ENCODE measurements at regions not wholly inside any gene's neighbourhood (a gene's known extent, or its start where the extent isn't known, plus 50 kb on each side); places are given as distances from the start of the nearest gene placed in this dataset.
"Not testable (repeated sequence)": the region's sequence is repeated elsewhere in the genome, so short reads cannot be mapped to it uniquely, and the experiment has no call there.

DNA sequence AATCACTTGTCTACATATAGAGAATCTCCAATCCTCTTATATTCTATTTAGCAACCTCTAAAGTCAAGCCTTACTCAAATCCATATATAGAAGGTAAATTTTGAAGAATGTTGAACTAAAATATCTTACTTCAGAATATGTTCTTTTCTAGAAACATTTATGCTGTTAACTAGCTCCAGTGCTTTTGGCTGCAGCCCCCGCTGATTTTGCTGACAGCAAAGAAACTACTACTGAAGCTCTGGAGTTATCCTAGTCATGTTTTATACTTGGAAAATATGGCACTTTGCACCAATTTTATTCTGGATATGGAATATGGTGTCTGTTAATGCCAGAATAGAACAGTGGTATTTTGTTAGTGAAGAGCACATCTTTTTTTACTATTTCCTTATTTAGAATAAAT lies 212.4 kb upstream of the FSIP2 start:
- no peak for DNase-seq

DNA sequence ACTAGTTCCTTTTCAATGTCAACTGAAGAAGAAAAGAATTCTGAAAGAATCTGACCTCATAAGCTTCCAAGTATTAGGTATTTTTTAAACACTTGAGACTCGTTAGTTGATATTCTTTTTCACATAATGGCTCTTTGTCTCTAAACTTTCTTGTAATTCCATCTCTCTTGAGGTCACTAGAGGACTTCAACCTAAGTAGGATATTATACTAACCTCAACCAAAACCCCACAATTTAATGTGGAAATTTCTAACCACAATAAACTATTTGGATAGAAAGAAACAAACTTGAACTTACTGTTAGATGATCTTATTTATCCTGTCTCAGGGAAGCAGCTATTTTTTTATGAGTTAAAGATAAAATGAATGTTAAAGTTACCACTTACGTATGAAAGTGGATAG lies 206.9 kb upstream of the FSIP2 start:
- no peak for DNase-seq

GRCh38 chr2:185537689-185538088 lies 200.9 kb upstream of the FSIP2 start:
- no peak for DNase-seq

DNA sequence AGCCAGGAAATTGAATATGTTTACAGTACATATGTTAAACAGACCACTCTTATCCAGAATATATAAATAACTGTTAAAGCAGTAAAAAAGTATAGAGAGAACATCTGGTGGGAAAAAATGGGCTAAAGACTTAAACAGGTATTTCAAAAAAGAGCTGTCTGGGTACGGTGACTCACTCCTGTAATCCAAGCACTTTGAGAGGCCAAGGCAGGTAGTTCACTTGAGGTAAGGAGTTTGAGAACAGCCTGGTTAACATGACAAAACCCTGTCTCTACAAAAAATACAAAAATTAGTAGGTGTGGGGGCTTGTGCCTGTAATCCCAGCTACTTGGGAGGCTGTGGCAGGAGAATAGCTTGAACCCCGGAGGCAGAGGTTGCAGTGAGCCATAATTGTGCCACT lies 171.4 kb upstream of the FSIP2 start:
- DNase-seq = no peak

DNA sequence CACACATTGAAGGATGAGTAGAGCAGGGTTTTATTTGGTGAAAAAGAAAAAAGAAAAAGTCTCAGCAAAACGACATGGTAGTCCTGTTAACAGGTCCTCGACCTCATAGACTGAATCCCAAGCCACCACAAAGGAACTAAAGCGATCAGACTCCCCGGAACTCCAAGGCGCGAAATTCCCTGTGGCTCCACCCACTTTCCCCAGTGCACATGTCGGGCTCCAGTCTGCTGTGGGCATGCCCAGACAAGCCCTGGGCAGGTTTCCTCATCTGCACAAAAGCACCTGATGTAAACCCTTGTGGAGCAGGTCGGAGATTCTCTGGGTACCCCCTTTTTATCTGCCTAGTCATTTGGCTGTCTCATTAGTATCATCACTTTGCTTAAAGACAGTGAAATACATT lies 170.7 kb upstream of the FSIP2 start:
- peak in 1 of 3 experiments; percentile 15 for DNase-seq

GRCh38 chr2:185578322-185578721 lies 160.3 kb upstream of the FSIP2 start:
- DNase-seq = peak in 1 of 3 experiments; percentile 11

GRCh38 chr2:185583058-185583816 lies 155.4 kb upstream of the FSIP2 start:
- no peak for DNase-seq

GRCh38 chr2:185585165-185585564 lies 153.4 kb upstream of the FSIP2 start:
- DNase-seq = not testable (repeated sequence)

- not testable (repeated sequence) for DNase-seq
Measured at GRCh38 chr2:185591276-185591675, 147.3 kb upstream of the FSIP2 start.

- no peak for DNase-seq
Measured at GRCh38 chr2:185607945-185608344, 130.7 kb upstream of the FSIP2 start.

DNA sequence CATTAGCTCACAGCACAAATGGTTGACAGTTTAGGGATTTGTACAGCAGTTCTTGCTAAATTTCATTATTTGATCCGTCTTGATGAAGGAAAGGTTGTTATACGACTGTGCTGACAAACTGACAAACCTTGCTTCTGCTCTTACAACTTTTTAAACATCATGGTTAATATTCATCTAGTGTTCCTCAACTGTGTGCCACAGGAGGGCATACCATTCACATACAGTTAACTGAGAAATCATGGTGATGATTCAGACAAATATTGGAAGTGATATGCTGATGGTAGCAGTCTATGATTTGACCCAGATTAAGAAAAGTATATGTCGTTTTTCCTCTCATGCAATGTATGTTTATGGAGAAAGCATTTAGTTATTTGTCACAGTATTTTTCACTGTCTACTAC lies 129.8 kb upstream of the FSIP2 start:
- DNase-seq = peak in 2 of 3 experiments; percentile 14 to 44

- no peak for DNase-seq
Measured at GRCh38 chr2:185610301-185610700, 128.3 kb upstream of the FSIP2 start.

DNA sequence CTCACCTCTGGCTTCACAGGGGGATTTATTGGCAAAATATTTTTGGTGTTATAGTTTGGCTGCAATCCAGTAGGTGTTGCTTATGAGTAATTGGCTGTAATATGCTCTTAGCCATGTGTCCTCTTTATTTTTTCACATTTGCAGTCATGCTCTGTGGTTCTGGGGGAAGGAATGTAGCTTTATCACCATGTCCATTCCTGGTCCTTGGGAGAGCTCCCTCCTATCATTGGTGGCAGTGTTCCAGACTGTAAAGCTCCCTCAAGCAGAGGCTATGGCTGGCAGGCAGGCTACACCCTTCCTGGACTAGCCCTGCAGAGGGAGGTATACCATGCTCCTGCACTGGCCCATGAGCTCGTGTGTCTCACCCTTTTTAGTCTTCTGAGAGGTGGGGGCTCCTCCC lies 120.0 kb upstream of the FSIP2 start:
- no peak for DNase-seq

DNA sequence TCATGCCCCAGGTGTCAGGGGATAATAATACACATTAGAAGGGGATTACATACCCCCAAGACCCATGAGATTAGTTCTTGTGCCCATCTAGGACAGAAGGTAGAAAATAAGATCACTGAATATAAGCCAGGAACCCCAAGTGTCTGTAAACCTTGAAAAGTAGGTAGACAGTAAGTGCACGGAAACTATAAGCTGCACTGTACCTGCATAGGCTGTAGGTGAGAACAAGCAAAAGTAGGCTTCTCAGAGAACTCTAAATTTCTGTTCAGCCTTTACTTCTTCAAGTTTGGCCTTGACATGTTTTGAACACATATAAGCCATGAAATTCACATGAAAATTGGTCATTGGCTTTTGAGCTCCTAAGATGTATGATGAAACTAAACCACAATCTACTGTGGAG lies 113.0 kb upstream of the FSIP2 start:
- no peak for DNase-seq

DNA sequence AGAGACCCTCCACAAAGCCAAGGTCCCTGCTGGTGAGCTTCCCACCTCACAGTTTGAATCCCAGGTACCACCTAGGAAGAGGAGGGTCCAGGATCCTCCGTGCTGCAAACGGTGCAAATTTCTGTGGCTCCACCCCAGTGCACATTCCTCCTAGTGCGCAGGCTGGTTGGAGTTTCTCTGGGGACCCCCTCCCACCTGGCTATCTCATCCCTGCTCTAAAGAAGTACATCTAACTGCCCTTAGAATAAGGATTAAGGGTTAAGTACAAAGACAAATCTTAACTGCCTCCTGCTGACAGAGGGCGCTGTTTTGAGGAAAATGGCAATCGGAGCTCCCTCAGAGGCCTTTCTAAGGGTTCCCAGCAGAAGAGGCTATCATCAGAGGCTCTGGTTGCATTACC lies 109.6 kb upstream of the FSIP2 start:
- DNase-seq = no peak

GRCh38 chr2:185633621-185634020 lies 105.0 kb upstream of the FSIP2 start:
- no peak for DNase-seq

- DNase-seq = no peak
Measured at GRCh38 chr2:185638771-185639170, 99.8 kb upstream of the FSIP2 start.

DNA sequence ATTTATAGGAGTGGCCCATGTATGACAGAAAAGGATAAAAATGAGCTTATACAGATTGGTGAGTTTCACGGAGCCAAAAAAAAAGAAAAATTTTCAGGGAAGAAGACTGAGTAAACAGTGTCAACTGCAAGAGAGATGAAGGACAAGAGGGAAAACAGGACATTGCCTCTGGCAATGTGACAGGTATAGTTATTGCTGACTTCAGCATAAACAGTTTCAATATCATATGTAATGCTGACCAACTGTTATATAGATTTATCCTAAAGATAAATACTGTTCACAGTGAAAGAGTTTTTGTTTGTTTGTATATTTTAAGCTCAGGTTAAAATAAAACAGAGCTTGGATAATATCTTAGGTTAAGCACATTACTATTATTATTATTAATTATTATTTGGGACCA lies 98.0 kb upstream of the FSIP2 start:
- DNase-seq = no peak

- no peak for DNase-seq
Measured at GRCh38 chr2:185643434-185643833, 95.2 kb upstream of the FSIP2 start.

- DNase-seq = no peak
Measured at GRCh38 chr2:185644828-185645227, 93.8 kb upstream of the FSIP2 start.

DNA sequence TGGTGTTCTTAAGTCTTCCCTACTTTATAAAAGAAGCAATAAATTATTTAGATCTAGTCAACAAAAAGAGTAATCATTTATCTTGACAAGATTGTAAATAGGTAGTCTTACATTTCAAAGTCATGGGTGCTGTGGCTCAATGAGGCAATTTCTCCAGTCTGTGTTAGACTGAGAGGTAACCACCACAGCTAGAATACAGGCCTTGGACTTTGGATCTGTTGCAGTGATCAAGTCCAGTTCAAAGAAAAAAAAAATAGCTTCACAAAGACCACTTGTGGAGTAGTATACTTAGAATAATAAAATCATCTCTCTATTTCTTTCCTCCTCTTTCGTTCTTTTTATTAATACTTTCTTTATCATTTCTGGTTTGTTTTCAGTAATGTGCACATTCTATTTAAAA lies 93.1 kb upstream of the FSIP2 start:
- no peak for DNase-seq

- DNase-seq = no peak
Measured at GRCh38 chr2:185658750-185659149, 79.9 kb upstream of the FSIP2 start.

DNA sequence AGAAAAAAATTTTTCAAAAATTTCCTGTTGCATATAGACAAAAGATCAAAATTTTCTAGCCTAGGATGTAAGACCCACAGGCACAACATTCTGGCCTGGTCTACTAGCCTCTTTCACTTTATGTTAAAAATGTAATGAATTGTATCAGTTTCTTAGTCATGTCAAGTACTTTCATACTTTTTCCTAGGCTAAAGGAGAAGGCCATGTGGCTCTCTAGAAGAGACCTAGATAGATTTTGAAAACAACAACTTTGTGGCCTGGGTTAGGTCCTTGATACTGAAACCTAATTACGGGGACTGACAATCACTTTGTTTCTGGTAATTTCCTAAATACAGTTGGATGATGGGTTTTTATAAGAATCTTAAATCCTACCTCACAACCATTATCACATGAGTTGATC lies 74.8 kb upstream of the FSIP2 start:
- DNase-seq = no peak

DNA sequence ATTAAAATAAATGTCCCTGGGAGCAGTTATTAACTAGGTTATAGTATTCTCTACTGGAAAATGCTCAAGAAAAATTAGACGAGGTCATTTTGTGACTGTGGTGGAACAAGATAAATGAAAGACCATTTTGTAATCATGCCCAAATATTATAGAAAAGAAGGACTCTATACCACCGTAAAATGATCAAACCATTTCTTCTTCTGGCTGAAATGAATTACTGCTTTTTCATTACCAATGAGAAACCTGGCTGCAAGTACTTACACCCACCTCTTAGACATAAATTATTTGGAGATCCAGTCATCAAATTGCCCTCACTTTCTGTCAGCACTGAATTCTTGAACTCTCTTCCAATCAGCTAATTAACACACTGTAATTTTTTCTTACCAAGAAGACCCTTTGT lies 74.2 kb upstream of the FSIP2 start:
- no peak for DNase-seq

DNA sequence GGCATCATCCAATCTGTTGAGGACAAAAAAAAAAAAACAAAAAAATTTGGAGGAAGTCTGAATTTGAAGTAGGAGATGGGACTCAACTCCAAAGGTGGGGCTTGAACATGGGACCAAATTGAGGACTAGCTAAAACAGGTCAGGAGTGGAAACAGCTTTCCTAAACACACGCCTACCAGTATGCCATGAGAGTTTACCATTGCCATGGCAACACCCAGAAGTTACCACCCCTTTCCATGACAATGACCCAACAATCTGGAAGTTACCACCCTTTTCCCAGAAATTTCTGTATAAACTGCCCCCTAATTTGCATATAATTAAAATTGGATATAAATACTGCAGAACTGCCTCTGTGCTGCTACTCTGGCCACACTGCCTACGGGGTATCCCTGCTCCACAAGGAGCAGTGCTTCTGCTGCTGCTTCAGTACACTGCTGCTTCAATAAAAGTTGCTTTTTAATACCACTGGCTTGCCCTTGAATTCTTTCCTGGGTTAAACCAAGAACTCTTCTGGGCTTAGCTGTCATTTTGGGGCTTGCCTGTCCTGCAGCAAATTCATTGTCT lies 73.3 kb upstream of the FSIP2 start:
- DNase-seq = no peak
